Neural progenitor cell (in vitro differentiated cells): ENCODE measurements at regions not wholly inside any gene's neighbourhood (a gene's known extent, or its start where the extent isn't known, plus 50 kb on each side); places are given as distances from the start of the nearest gene placed in this dataset.
A peak's percentile ranks its signal among the peaks of the same experiment; 100 is the strongest.

ENCODE experiments used
- DNase-seq: peaks from one replicate; pipeline ENCODE4 v3.0.0-alpha.2; 2016; ENCODE audit warnings: low spot score
- H2AFZ ChIP-seq: fragments of 200-600 bp; sonication (generic); replicated peaks from 2 replicates; pipeline ENCODE4 v1.6.1; 2016; ENCODE audit warnings: antibody characterized with exemption
- H3F3A ChIP-seq: fragments of 200-600 bp; sonication (generic); 2 replicates; pipeline ENCODE4 v1.6.1; 2016; ENCODE audit warnings: antibody characterized with exemption, low read depth
- H3K27ac ChIP-seq: fragments of 200-600 bp; sonication (generic); 2 replicates; pipeline ENCODE4 v1.5.1; 2016; ENCODE audit warnings: mild to moderate bottlenecking
- H3K27me3 ChIP-seq: fragments of 200-600 bp; sonication (generic); 2 replicates; pipeline ENCODE4 v1.6.1; 2016; ENCODE audit warnings: mild to moderate bottlenecking, moderate library complexity
- H3K36me3 ChIP-seq: fragments of 200-600 bp; sonication (generic); 2 replicates; pipeline ENCODE4 v1.5.1; 2016
- H3K4me1 ChIP-seq: fragments of 200-600 bp; sonication (generic); 2 replicates; pipeline ENCODE4 v1.6.1; 2016; ENCODE audit warnings: mixed run types
- H3K4me2 ChIP-seq: fragments of 200-600 bp; sonication (generic); 2 replicates; pipeline ENCODE4 v1.6.1; 2016
- H3K4me3 ChIP-seq: fragments of 200-600 bp; sonication (generic); 2 replicates; pipeline ENCODE4 v1.5.1; 2016
- H3K79me2 ChIP-seq: fragments of 200-600 bp; sonication (generic); 2 replicates; pipeline ENCODE4 v1.6.1; 2016; ENCODE audit warnings: low read depth
- H3K9ac ChIP-seq: fragments of 200-600 bp; sonication (generic); 2 replicates; pipeline ENCODE4 v1.6.1; 2016
- H3K9me3 ChIP-seq: fragments of 200-600 bp; sonication (generic); 2 replicates; pipeline ENCODE4 v1.5.1; 2016; ENCODE audit warnings: low read depth
- H4K20me1 ChIP-seq: fragments of 200-600 bp; sonication (generic); 2 replicates; pipeline ENCODE4 v1.6.1; 2016; ENCODE audit warnings: low read depth
- H3K27ac Mint-ChIP-seq: 3 replicates; pipeline ENCODE4 v1.8.0; 2021; ENCODE audit warnings: mixed read lengths
- H3K27me3 Mint-ChIP-seq: 2 replicates; pipeline ENCODE4 v1.8.0; 2022; ENCODE audit warnings: low read depth, mild to moderate bottlenecking, inconsistent platforms, moderate library complexity, mixed read lengths; ENCODE audit not compliant: insufficient read depth
- H3K36me3 Mint-ChIP-seq: 3 replicates; pipeline ENCODE4 v1.8.0; 2021; ENCODE audit warnings: mixed read lengths
- H3K4me1 Mint-ChIP-seq: 3 replicates; pipeline ENCODE4 v1.8.0; 2021; ENCODE audit warnings: mixed read lengths
- H3K4me3 Mint-ChIP-seq: 3 replicates; pipeline ENCODE4 v1.8.0; 2021; ENCODE audit warnings: mild to moderate bottlenecking, moderate library complexity, mixed read lengths
- H3K9me3 Mint-ChIP-seq: 3 replicates; pipeline ENCODE4 v1.8.0; 2020; ENCODE audit warnings: mixed read lengths
- EZH2 ChIP-seq: fragments of 200-600 bp; sonication (generic); IDR thresholded peaks from 2 replicates; pipeline ENCODE4 v1.6.1; 2017; ENCODE audit warnings: antibody characterized with exemption, mild to moderate bottlenecking, moderate library complexity
- EZH2phosphoT487 ChIP-seq: fragments of 200-600 bp; sonication (generic); IDR thresholded peaks from 2 replicates; pipeline ENCODE4 v1.6.1; 2017; ENCODE audit warnings: antibody characterized with exemption
- TF ChIP-seq, protein P1 (sequence below): fragments of 200-600 bp; sonication (generic); IDR thresholded peaks from 2 replicates; pipeline ENCODE4 v1.5.1; 2017; ENCODE audit warnings: antibody characterized with exemption, mild to moderate bottlenecking

DNA sequence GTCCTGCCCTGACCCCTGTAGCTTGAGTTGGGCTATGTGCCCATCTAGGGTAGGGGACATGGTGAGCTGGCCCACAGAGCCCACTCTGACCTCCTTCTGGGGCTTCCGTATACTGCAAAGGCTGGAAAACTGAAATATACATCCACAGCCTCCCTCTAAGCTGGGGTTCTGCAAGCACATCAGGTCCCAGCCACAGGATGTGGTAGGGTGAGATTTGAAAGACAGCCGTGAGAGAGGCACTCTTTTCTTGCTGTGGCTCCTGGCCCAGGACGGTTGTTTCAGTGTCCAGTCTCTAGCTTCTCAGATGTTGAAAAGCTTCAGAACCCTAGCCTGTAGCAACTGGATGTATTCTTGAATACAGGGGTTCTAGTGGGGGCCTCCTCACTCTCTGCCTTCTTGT, 60.1 kb upstream of the ADRB1 start:
- H3K9me3 ChIP-seq, result no peaks in the 10 kb centered on the region
- H3K4me3 ChIP-seq, result no peak overlapping the region
- Mint-ChIP-seq H3K27ac (no peak overlapping the region), H3K27me3 (peaks cover 5% of the 10 kb centered on the region), H3K36me3 (no peaks in the 10 kb centered on the region), H3K4me3 (no peak overlapping the region), H3K9me3 (peaks cover 14% of the 10 kb centered on the region), H3K4me1 (peaks cover 15% of the 10 kb centered on the region)
- TF ChIP-seq, protein P1, sequence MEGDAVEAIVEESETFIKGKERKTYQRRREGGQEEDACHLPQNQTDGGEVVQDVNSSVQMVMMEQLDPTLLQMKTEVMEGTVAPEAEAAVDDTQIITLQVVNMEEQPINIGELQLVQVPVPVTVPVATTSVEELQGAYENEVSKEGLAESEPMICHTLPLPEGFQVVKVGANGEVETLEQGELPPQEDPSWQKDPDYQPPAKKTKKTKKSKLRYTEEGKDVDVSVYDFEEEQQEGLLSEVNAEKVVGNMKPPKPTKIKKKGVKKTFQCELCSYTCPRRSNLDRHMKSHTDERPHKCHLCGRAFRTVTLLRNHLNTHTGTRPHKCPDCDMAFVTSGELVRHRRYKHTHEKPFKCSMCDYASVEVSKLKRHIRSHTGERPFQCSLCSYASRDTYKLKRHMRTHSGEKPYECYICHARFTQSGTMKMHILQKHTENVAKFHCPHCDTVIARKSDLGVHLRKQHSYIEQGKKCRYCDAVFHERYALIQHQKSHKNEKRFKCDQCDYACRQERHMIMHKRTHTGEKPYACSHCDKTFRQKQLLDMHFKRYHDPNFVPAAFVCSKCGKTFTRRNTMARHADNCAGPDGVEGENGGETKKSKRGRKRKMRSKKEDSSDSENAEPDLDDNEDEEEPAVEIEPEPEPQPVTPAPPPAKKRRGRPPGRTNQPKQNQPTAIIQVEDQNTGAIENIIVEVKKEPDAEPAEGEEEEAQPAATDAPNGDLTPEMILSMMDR, result no peak
- no peak for TF ChIP-seq EZH2phosphoT487
- TF ChIP-seq EZH2, result no peak
- H3K4me1 ChIP-seq, result peaks cover 9% of the 10 kb centered on the region
- H2AFZ ChIP-seq, result no peak overlapping the region
- no peaks in the 10 kb centered on the region for H3K27me3 ChIP-seq
- H3K9ac ChIP-seq, result no peak overlapping the region
- no peaks in the 10 kb centered on the region for H4K20me1 ChIP-seq
- DNase-seq, result no peak
- H3F3A ChIP-seq, result peaks cover 6% of the 10 kb centered on the region
- H3K27ac ChIP-seq, result no peak overlapping the region
- H3K79me2 ChIP-seq, result no peaks in the 10 kb centered on the region
- H3K36me3 ChIP-seq, result no peaks in the 10 kb centered on the region
- H3K4me2 ChIP-seq, result no peak overlapping the region

DNA sequence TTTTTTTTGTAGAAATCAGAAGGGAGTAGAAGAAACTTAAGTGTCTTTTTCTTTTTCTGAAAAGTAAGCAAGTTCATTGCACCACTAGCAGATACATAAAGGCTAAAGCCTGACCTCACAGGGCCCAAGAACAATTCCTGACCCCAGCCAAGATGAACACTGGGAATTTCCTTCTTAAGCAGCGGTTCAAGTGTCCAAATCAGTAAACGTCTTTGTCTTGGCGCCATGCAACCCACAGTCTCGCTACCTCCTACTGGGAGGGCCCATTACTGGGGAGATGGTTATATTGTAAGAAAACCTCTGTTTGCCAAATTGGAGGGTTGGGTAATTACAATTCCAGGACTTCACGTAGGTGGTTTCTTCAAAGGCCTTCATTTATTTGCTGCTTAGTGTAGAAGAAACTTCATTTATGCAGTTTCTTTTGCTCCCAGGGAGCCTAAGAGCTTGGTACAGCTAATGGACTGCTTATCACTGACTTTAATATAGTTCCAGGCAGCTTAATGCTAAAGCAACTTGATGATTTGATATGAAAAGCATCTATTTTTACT, 58.3 kb upstream of the ADRB1 start:
- Histone ChIP-seq H4K20me1 (no peaks in the 10 kb centered on the region), H2AFZ (no peak overlapping the region), H3K9ac (no peak overlapping the region), H3K27me3 (no peaks in the 10 kb centered on the region), H3K4me3 (no peak overlapping the region), H3K9me3 (no peaks in the 10 kb centered on the region), H3K27ac (no peak overlapping the region), H3K4me2 (peak overlapping the region; percentile 3), H3F3A (peaks cover 6% of the 10 kb centered on the region), H3K79me2 (no peaks in the 10 kb centered on the region), H3K36me3 (no peaks in the 10 kb centered on the region), H3K4me1 (peaks cover 9% of the 10 kb centered on the region)
- TF ChIP-seq EZH2phosphoT487 (no peak), EZH2 (no peak)
- TF ChIP-seq, protein P1, result no peak
- peaks cover 14% of the 10 kb centered on the region for H3K9me3 Mint-ChIP-seq
- DNase-seq, result peak; percentile 49
- H3K27ac Mint-ChIP-seq, result no peak overlapping the region
- no peaks in the 10 kb centered on the region for H3K36me3 Mint-ChIP-seq
- peaks cover 11% of the 10 kb centered on the region for H3K4me1 Mint-ChIP-seq
- H3K4me3 Mint-ChIP-seq, result no peak overlapping the region
- peaks cover 2% of the 10 kb centered on the region for H3K27me3 Mint-ChIP-seq

DNA sequence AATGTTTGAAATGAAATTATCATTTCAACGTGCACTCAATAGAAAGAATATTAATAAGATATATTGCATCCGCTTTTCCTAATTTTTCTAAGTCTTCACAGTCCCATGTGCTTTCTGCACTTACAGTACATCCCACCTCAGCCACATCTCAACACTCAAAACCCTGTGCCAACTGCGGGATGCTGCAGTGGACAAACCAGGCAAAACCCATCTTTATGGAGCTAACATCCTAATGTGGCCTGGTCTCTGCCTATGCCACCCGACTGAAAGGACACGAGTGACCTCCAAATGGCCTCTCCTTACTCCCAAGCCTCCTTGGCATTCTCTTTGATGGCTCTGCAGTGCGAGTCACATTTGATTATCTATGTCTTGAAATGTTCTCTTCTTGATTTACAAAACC, 57.4 kb upstream of the ADRB1 start:
- no peak for TF ChIP-seq EZH2
- TF ChIP-seq, protein P1, result no peak
- no peak for TF ChIP-seq EZH2phosphoT487
- H3K27me3 Mint-ChIP-seq, result no peaks in the 10 kb centered on the region
- H3K9me3 Mint-ChIP-seq, result peaks cover 11% of the 10 kb centered on the region
- no peak overlapping the region for H3K27ac Mint-ChIP-seq
- Histone ChIP-seq H3K9ac (no peak overlapping the region), H3K9me3 (no peaks in the 10 kb centered on the region), H3K27ac (no peak overlapping the region), H4K20me1 (no peaks in the 10 kb centered on the region), H3K36me3 (no peaks in the 10 kb centered on the region), H3K4me3 (no peak overlapping the region), H3K4me2 (no peak overlapping the region), H3F3A (peaks cover 6% of the 10 kb centered on the region), H3K27me3 (no peaks in the 10 kb centered on the region), H3K79me2 (no peaks in the 10 kb centered on the region), H2AFZ (no peak overlapping the region), H3K4me1 (peaks cover 9% of the 10 kb centered on the region)
- no peaks in the 10 kb centered on the region for H3K36me3 Mint-ChIP-seq
- H3K4me3 Mint-ChIP-seq, result no peak overlapping the region
- DNase-seq, result no peak
- peaks cover 11% of the 10 kb centered on the region for H3K4me1 Mint-ChIP-seq
